HEK293 (cell line): ENCODE measurements at regions not wholly inside any gene's neighbourhood (a gene's known extent, or its start where the extent isn't known, plus 50 kb on each side); places are given as distances from the start of the nearest gene placed in this dataset.

Source experiments
- ATF2 ChIP-seq: fragments of 450-650 bp; formaldehyde crosslinking; IDR thresholded peaks from 2 replicates; pipeline ENCODE4 v1.5.1; 2016; ENCODE audit warnings: missing biosample characterization, missing genetic modification characterization, low read depth
- PRDM10 ChIP-seq: fragments of 450-650 bp; formaldehyde crosslinking; IDR thresholded peaks from 2 replicates; pipeline ENCODE4 v1.5.1; 2016; ENCODE audit warnings: missing biosample characterization, missing genetic modification characterization
- SALL2 ChIP-seq: fragments of 450-650 bp; formaldehyde crosslinking; IDR thresholded peaks from 2 replicates; pipeline ENCODE4 v1.5.0; 2017; ENCODE audit warnings: missing biosample characterization, mild to moderate bottlenecking, missing genetic modification characterization, borderline replicate concordance
- SETDB1 ChIP-seq: IDR thresholded peaks from one replicate; pipeline ENCODE4 v1.6.1; 2017; ENCODE audit warnings: mild to moderate bottlenecking, low read length, moderate library complexity, mixed read lengths; ENCODE audit not compliant: insufficient read length
- ZNF140 ChIP-seq: fragments of 450-650 bp; formaldehyde crosslinking; IDR thresholded peaks from 2 replicates; pipeline ENCODE4 v1.5.1; 2016; ENCODE audit warnings: missing biosample characterization, missing genetic modification characterization
- ZNF274 ChIP-seq, 2 experiments: fragments of 200-500 bp in 1 of 2; fragments of 450-650 bp in 1 of 2; sonication (Bioruptor generic) in 1 of 2; formaldehyde crosslinking in 1 of 2; IDR thresholded peaks; 2 replicates each; pipeline versions ENCODE4 v1.5.1 to v1.6.1; 2014 to 2016; ENCODE audit warnings: borderline replicate concordance in 1 of 2, inconsistent platforms in 1 of 2, low read length in 1 of 2, missing biosample characterization in 1 of 2, missing genetic modification characterization in 1 of 2
- ZNF530 ChIP-seq: fragments of 450-650 bp; formaldehyde crosslinking; IDR thresholded peaks from 2 replicates; pipeline ENCODE4 v1.5.1; 2016; ENCODE audit warnings: low read depth, missing biosample characterization, missing genetic modification characterization
- ZNF548 ChIP-seq: fragments of 450-650 bp; formaldehyde crosslinking; IDR thresholded peaks from 2 replicates; pipeline ENCODE4 v1.5.1; 2016; ENCODE audit warnings: missing biosample characterization, missing genetic modification characterization
- ZNF664 ChIP-seq: fragments of 450-650 bp; formaldehyde crosslinking; IDR thresholded peaks from 2 replicates; pipeline ENCODE4 v1.5.1; 2016; ENCODE audit warnings: missing biosample characterization, missing genetic modification characterization
- ZNF777 ChIP-seq: fragments of 450-650 bp; formaldehyde crosslinking; IDR thresholded peaks from 2 replicates; pipeline ENCODE4 v1.5.1; 2017; ENCODE audit warnings: missing biosample characterization, missing genetic modification characterization, borderline replicate concordance
- TF ChIP-seq, protein P1 (sequence below): fragments of 450-650 bp; formaldehyde crosslinking; IDR thresholded peaks from 2 replicates; pipeline ENCODE4 v1.5.1; 2016; ENCODE audit warnings: missing biosample characterization, missing genetic modification characterization
- TF ChIP-seq, protein P2 (sequence below): IDR thresholded peaks from 2 replicates; pipeline ENCODE4 v1.6.1; 2011; ENCODE audit warnings: mild to moderate bottlenecking, low read depth, low read length, borderline replicate concordance
- TF ChIP-seq, protein P3 (sequence below): fragments of 450-650 bp; formaldehyde crosslinking; IDR thresholded peaks from 2 replicates; pipeline ENCODE4 v1.5.1; 2017; ENCODE audit warnings: missing biosample characterization, missing genetic modification characterization

DNA sequence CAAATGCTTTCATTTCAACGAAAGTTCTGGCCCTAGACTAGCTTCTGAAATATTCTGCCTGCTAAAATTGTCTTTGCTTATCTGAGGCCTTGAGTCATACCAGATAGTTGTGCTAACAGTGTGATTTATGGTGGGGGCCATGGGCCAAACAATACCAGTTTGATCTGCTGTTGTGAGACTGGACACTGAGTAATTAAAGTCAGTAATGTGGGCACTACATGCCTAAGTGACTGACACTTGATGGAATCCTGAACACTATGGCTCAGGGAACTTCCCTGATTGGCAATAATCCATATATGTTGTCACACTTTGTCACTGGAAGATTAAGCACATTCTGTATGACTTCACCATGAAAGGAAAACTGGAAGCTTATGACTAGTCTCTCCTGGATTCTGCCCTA, 127.6 kb upstream of the CYLC2 start:
- TF ChIP-seq, protein P1, sequence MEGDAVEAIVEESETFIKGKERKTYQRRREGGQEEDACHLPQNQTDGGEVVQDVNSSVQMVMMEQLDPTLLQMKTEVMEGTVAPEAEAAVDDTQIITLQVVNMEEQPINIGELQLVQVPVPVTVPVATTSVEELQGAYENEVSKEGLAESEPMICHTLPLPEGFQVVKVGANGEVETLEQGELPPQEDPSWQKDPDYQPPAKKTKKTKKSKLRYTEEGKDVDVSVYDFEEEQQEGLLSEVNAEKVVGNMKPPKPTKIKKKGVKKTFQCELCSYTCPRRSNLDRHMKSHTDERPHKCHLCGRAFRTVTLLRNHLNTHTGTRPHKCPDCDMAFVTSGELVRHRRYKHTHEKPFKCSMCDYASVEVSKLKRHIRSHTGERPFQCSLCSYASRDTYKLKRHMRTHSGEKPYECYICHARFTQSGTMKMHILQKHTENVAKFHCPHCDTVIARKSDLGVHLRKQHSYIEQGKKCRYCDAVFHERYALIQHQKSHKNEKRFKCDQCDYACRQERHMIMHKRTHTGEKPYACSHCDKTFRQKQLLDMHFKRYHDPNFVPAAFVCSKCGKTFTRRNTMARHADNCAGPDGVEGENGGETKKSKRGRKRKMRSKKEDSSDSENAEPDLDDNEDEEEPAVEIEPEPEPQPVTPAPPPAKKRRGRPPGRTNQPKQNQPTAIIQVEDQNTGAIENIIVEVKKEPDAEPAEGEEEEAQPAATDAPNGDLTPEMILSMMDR (tag by site-specific recombination) = no peak
- TF ChIP-seq ZNF274 (IDR thresholded peaks at IDR 0.05; ENCODE audit: low read length) (no peak), ZNF274 (tag by site-specific recombination; IDR thresholded peaks at IDR 0.05; ENCODE audit: borderline replicate concordance) (no peak), SETDB1 (no peak), SALL2 (no peak), ZNF530 (tag by site-specific recombination) (no peak), PRDM10 (tag by site-specific recombination) (no peak), ZNF140 (no peak), ZNF777 (no peak), ZNF664 (tag by site-specific recombination) (no peak), ATF2 (tag by site-specific recombination) (no peak), ZNF548 (no peak)
- TF ChIP-seq, protein P2, sequence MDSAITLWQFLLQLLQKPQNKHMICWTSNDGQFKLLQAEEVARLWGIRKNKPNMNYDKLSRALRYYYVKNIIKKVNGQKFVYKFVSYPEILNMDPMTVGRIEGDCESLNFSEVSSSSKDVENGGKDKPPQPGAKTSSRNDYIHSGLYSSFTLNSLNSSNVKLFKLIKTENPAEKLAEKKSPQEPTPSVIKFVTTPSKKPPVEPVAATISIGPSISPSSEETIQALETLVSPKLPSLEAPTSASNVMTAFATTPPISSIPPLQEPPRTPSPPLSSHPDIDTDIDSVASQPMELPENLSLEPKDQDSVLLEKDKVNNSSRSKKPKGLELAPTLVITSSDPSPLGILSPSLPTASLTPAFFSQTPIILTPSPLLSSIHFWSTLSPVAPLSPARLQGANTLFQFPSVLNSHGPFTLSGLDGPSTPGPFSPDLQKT = no peak
- TF ChIP-seq, protein P3, sequence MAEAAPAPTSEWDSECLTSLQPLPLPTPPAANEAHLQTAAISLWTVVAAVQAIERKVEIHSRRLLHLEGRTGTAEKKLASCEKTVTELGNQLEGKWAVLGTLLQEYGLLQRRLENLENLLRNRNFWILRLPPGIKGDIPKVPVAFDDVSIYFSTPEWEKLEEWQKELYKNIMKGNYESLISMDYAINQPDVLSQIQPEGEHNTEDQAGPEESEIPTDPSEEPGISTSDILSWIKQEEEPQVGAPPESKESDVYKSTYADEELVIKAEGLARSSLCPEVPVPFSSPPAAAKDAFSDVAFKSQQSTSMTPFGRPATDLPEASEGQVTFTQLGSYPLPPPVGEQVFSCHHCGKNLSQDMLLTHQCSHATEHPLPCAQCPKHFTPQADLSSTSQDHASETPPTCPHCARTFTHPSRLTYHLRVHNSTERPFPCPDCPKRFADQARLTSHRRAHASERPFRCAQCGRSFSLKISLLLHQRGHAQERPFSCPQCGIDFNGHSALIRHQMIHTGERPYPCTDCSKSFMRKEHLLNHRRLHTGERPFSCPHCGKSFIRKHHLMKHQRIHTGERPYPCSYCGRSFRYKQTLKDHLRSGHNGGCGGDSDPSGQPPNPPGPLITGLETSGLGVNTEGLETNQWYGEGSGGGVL (tag by site-specific recombination) = no peak
